BJ (cell line): ENCODE measurements at regions not wholly inside any gene's neighbourhood (a gene's known extent, or its start where the extent isn't known, plus 50 kb on each side); places are given as distances from the start of the nearest gene placed in this dataset.
A peak's percentile ranks its signal among the peaks of the same experiment; 100 is the strongest.

Experiments used
- CTCF ChIA-PET: fragments of 350-600 bp; formaldehyde crosslinking; extraction: SDS; loops from one replicate; lab custom pipeline; 2021; ENCODE audit warnings: antibody characterized with exemption, inconsistent platforms; lab: Yijun Ruan, JAX
- POLR2A ChIA-PET: fragments of 300-600 bp; sonication (Branson Sonifier 250); formaldehyde crosslinking; extraction: SDS; loops from one replicate; lab custom pipeline; 2021; ENCODE audit warnings: antibody characterized with exemption; lab: Charles Lee
- DNase-seq: peaks from one replicate; pipeline ENCODE4 v3.0.0-alpha.2; 2011; ENCODE audit warnings: low read depth
- H3K27me3 ChIP-seq: 2 replicates; pipeline ENCODE4 v1.6.0; 2011; ENCODE audit warnings: low read length; ENCODE audit not compliant: control insufficient read depth, insufficient read depth
- H3K36me3 ChIP-seq: 2 replicates; pipeline ENCODE4 v1.5.1; 2011; ENCODE audit warnings: low read length; ENCODE audit not compliant: control insufficient read depth, insufficient read depth
- H3K4me3 ChIP-seq: 2 replicates; pipeline ENCODE4 v1.5.1; 2011; ENCODE audit warnings: low read depth, mild to moderate bottlenecking, control low read depth, low read length
- TF ChIP-seq, protein P1 (sequence below): IDR thresholded peaks from 2 replicates; pipeline ENCODE4 v1.5.1; 2011; ENCODE audit warnings: low read depth, mild to moderate bottlenecking, control low read depth, inconsistent platforms, low read length, moderate library complexity; ENCODE audit not compliant: insufficient read depth

DNA sequence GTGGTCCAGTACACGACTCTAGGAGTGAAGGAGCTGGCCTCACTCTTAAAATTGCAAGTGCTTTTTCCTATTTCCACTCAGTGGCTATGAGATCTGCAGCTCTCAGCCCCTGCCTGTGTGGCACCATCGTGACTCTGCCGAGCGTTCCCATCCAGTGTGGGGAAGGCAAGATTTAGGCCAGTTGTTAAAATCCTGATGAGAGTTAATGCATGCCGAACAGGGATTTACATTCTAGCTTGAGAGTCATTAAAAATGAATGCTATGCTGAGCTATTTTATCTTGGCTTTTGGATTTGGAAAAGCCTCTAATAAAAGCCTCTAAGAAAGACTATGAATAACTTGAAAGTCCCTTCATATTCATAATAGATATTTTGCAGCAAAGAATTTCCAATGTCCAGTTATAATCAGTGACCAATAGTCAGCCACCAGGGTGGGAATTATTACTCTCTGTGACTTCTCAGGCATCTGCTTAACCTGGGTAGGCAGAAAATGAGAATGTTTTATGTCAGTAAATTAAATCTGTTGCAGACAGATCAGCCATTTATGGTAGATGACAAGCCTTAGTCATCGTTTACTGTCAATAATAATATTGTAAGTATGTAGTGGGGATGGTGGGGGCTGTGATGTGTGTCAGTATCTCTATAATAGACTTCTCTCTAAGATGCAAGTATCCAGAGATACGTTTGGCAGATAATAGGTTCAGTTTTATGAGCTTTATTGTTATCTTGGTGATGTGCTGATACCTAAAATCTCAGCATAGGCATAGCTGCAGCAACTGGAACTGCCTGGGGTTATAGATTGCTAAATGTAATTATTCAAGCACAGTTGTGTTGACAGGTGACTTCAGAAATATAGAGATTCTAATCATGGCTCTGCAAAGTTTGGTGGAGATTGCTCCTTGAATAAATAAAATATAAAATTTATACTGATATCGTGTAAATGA lies 207.8 kb downstream of the SOCS6 start:
- Histone ChIP-seq H3K27me3 (no peaks in the 10 kb centered on the region), H3K4me3 (no peak overlapping the region), H3K36me3 (no peaks in the 10 kb centered on the region)
- CTCF ChIA-PET: interaction anchor here (0.8 kb wide), 1 partner anchor 10 kb away, joined by 3 read pairs; no protein-coding TSS in a partner anchor
- TF ChIP-seq, protein P1, sequence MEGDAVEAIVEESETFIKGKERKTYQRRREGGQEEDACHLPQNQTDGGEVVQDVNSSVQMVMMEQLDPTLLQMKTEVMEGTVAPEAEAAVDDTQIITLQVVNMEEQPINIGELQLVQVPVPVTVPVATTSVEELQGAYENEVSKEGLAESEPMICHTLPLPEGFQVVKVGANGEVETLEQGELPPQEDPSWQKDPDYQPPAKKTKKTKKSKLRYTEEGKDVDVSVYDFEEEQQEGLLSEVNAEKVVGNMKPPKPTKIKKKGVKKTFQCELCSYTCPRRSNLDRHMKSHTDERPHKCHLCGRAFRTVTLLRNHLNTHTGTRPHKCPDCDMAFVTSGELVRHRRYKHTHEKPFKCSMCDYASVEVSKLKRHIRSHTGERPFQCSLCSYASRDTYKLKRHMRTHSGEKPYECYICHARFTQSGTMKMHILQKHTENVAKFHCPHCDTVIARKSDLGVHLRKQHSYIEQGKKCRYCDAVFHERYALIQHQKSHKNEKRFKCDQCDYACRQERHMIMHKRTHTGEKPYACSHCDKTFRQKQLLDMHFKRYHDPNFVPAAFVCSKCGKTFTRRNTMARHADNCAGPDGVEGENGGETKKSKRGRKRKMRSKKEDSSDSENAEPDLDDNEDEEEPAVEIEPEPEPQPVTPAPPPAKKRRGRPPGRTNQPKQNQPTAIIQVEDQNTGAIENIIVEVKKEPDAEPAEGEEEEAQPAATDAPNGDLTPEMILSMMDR: no peak
- DNase-seq: no peak
- POLR2A ChIA-PET: no interaction called here

DNA sequence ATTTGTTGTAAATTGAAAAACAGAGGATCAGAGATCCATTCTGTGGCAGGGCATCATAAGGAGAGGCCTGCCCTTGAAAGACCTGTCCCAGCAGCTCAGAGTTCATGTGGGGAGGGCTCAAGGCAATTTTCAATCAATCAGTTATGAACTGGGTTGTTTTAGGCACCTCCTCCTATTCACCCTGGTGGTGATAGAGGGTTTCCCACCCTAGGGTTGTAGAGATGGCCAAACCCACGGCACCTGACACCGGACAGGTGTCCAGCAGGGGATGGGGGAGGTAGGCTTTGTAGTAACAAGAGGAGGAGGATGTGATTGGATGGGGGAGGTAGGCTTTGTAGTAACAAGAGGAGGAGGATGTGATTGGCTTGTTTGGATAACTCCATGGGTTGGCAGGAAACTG lies 205.7 kb downstream of the SOCS6 start:
- CTCF ChIA-PET: no interaction called here
- H3K4me3 ChIP-seq: no peak overlapping the region
- H3K27me3 ChIP-seq: no peaks in the 10 kb centered on the region
- DNase-seq: no peak
- POLR2A ChIA-PET: no interaction called here
- TF ChIP-seq, protein P1: no peak
- H3K36me3 ChIP-seq: no peaks in the 10 kb centered on the region

DNA sequence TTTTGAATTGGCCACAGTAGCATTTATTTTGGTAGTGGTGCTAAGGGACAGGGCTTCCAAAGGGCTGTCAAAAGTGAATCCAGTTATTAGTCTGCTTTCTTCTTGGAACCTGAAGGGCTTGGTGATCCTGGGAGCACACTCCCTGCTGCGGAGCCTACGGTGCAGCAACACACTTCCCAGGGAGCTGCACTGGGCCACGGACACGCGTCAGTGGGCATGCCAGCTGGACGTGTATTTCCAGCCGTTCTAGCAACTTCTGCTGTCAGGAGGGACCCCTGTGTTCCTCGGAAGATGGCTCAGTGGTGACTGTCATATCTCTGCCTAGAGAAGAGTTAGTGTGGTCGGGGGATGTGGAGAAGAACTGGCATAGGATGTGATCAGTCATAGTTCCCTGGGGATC lies 204.6 kb downstream of the SOCS6 start:
- no peak for DNase-seq

DNA sequence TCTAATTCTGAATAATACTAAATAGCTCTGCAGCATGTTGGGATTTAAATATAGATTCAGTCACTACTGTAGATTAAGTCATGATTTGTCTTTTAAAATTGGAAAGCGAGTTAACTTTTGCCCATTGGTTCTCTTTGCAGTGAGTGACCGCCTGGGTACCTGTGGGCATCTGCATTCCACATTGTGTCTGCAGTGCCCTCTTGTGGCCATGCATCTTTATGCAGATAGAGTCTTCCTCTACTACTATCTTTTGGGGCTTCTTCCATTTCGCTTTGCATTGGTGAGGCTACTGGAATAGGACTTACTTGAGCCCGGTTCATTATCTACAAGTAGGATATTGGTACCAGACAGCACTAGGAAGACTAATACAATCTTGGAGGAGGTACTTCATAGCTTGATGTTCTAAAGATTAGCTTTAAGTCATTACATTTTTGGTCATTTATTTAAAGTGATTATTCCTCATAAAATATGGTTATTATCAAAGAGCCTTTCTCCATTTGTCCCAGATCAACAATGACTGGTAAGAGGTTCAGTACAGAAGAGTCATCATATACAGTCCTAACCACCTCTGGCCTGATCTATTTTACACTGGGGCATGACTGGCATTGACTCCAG lies 203.0 kb downstream of the SOCS6 start:
- no peak overlapping the region for H3K4me3 ChIP-seq
- DNase-seq: no peak
- ChIA-PET POLR2A (no interaction called here), CTCF (interaction anchor here (0.6 to 3.6 kb wide), 12 partner anchors 8 to 38 kb away, joined by 3 to 53 read pairs (median 5); no protein-coding TSS in a partner anchor)
- H3K27me3 ChIP-seq: peaks cover 3% of the 10 kb centered on the region; the same call in 1 of the 2 replicates
- TF ChIP-seq, protein P1: peak; percentile 89
- no peaks in the 10 kb centered on the region for H3K36me3 ChIP-seq

More for the DNA sequence above, 204.6 kb downstream of the SOCS6 start:
- POLR2A ChIA-PET: no interaction called here
- CTCF ChIA-PET: interaction anchor here (1.2 kb wide), 1 partner anchor 9 kb away, joined by 3 read pairs; no protein-coding TSS in a partner anchor
- Histone ChIP-seq H3K27me3 (no peaks in the 10 kb centered on the region), H3K4me3 (no peak overlapping the region), H3K36me3 (no peaks in the 10 kb centered on the region)
- TF ChIP-seq, protein P1: no peak
